ENCODE measurements at regions not wholly inside any gene's neighbourhood (a gene's known extent, or its start where the extent isn't known, plus 50 kb on each side); places are given as distances from the start of the nearest gene placed in this dataset.

GRCh38 chr18:73646196-73646595 lies 501.4 kb downstream of the FBXO15 start:
- no peak overlapping the region for H3K4me3 ChIP-seq (replicated peaks in 1 of 3)
- no peaks in the 10 kb centered on the region for H3K4me1 ChIP-seq
- no peaks in the 10 kb centered on the region for H3K27me3 ChIP-seq
- 51 to 54% methylated on average over 4 of the region's 4 CpGs for WGBS, 2 donors
- H3K36me3 ChIP-seq, result no peaks in the 10 kb centered on the region
- DNase-seq, result no peak
- no peaks in the 10 kb centered on the region for H3K9me3 ChIP-seq
- TF ChIP-seq POLR2A (IDR thresholded peaks at IDR 0.05) (no peak), CTCF (IDR thresholded peaks at IDR 0.05) (no peak)
- no peak overlapping the region for H3K27ac ChIP-seq
- intact Hi-C loops (cut with DNase I), result no loop called here

GRCh38 chr18:73645160-73645715 lies 502.4 kb downstream of the FBXO15 start:
- Histone ChIP-seq H3K27ac (no peak overlapping the region), H3K9me3 (no peaks in the 10 kb centered on the region), H3K27me3 (no peaks in the 10 kb centered on the region), H3K4me1 (no peaks in the 10 kb centered on the region), H3K36me3 (no peaks in the 10 kb centered on the region), H3K4me3 (replicated peaks in 1 of 3) (no peak overlapping the region)
- TF ChIP-seq POLR2A (IDR thresholded peaks at IDR 0.05) (no peak), CTCF (IDR thresholded peaks at IDR 0.05) (no peak)
- DNase-seq, result no peak
- WGBS, 2 donors, result 83 to 86% methylated on average over 2 of the region's 2 CpGs
- intact Hi-C loops (cut with DNase I), result no loop called here

- H3K4me1 ChIP-seq, result no peaks in the 10 kb centered on the region
- TF ChIP-seq CTCF (IDR thresholded peaks at IDR 0.05) (no peak), POLR2A (IDR thresholded peaks at IDR 0.05) (no peak)
- 67 to 70% methylated on average over 6 of the region's 6 CpGs for WGBS, 2 donors
These were observed 507.8 kb downstream of the FBXO15 start for GRCh38 chr18:73639788-73640187.

GRCh38 chr18:73638709-73639108 lies 508.9 kb downstream of the FBXO15 start:
- Histone ChIP-seq H3K27ac (no peak overlapping the region), H3K27me3 (no peaks in the 10 kb centered on the region), H3K36me3 (no peaks in the 10 kb centered on the region), H3K4me3 (replicated peaks in 1 of 3) (no peak overlapping the region), H3K9me3 (no peaks in the 10 kb centered on the region), H3K4me1 (no peaks in the 10 kb centered on the region)
- no peak for DNase-seq
- no peak for TF ChIP-seq CTCF (IDR thresholded peaks at IDR 0.05)
- no peak for TF ChIP-seq POLR2A (IDR thresholded peaks at IDR 0.05)
- intact Hi-C loops (cut with DNase I), result no loop called here

More at GRCh38 chr18:73639788-73640187, 507.8 kb downstream of the FBXO15 start:
- H3K36me3 ChIP-seq, result no peaks in the 10 kb centered on the region
- no peaks in the 10 kb centered on the region for H3K27me3 ChIP-seq
- H3K27ac ChIP-seq, result no peak overlapping the region
- no peak overlapping the region for H3K4me3 ChIP-seq (replicated peaks in 1 of 3)
- no peaks in the 10 kb centered on the region for H3K9me3 ChIP-seq
- intact Hi-C loops (cut with DNase I), result no loop called here
- no peak for DNase-seq

- Histone ChIP-seq H3K9me3 (no peaks in the 10 kb centered on the region), H3K27ac (no peak overlapping the region), H3K4me3 (replicated peaks in 1 of 3) (no peak overlapping the region), H3K36me3 (no peaks in the 10 kb centered on the region), H3K4me1 (no peaks in the 10 kb centered on the region), H3K27me3 (no peaks in the 10 kb centered on the region)
- intact Hi-C loops (cut with DNase I), result no loop called here
- DNase-seq, result no peak
- WGBS, 2 donors, result 69 to 70% methylated on average over 2 of the region's 2 CpGs
- TF ChIP-seq CTCF (IDR thresholded peaks at IDR 0.05), result no peak
- TF ChIP-seq POLR2A (IDR thresholded peaks at IDR 0.05), result no peak
These were observed 511.3 kb downstream of the FBXO15 start for GRCh38 chr18:73636355-73636754.

All from thyroid gland (tissue), 4 donors.